ENCODE measurements at regions not wholly inside any gene's neighbourhood (a gene's known extent, or its start where the extent isn't known, plus 50 kb on each side); places are given as distances from the start of the nearest gene placed in this dataset.

DNA sequence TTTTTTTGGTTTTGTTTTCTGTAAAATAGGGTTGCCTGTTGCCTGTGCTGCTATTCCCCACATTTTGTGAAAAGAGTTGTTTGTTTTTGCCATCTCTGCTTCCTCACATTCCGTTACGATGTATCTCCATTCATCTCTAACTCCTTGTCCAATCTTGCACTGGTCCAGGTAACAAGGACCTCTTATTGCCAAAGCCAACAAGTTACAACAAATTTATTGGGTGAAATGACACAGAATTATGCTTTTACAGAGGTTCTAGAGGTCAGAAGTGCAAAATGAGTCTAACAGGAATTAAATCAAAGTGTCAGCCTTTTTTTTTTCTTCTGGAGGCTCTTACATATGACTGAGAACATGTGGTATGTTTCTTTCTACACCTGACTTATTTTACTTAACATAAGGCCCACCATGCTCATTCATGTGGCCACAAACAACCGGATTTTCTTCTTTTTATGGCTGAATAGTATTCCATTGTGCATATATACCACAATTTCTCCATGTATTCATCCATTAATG lies 787.9 kb upstream of the B3GALT2 start:
- TF ChIP-seq, protein P1, sequence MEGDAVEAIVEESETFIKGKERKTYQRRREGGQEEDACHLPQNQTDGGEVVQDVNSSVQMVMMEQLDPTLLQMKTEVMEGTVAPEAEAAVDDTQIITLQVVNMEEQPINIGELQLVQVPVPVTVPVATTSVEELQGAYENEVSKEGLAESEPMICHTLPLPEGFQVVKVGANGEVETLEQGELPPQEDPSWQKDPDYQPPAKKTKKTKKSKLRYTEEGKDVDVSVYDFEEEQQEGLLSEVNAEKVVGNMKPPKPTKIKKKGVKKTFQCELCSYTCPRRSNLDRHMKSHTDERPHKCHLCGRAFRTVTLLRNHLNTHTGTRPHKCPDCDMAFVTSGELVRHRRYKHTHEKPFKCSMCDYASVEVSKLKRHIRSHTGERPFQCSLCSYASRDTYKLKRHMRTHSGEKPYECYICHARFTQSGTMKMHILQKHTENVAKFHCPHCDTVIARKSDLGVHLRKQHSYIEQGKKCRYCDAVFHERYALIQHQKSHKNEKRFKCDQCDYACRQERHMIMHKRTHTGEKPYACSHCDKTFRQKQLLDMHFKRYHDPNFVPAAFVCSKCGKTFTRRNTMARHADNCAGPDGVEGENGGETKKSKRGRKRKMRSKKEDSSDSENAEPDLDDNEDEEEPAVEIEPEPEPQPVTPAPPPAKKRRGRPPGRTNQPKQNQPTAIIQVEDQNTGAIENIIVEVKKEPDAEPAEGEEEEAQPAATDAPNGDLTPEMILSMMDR (IDR thresholded peaks at IDR 0.05; ENCODE audit: low read depth, low read length, poor library complexity, severe bottlenecking), result no peak
- TF ChIP-seq EZH2phosphoT487 (IDR thresholded peaks at IDR 0.05; ENCODE audit: borderline replicate concordance, low read length), result no peak
